NCI-H2081 treated with DMSO at 0.1 percent for 48 hours (cell line): ENCODE measurements at regions not wholly inside any gene's neighbourhood (a gene's known extent, or its start where the extent isn't known, plus 50 kb on each side); places are given as distances from the start of the nearest gene placed in this dataset.

ENCODE experiments used
- DNase-seq: peaks from one replicate; lab custom pipeline; 2025; lab: John Stamatoyannopoulos, UW

DNA sequence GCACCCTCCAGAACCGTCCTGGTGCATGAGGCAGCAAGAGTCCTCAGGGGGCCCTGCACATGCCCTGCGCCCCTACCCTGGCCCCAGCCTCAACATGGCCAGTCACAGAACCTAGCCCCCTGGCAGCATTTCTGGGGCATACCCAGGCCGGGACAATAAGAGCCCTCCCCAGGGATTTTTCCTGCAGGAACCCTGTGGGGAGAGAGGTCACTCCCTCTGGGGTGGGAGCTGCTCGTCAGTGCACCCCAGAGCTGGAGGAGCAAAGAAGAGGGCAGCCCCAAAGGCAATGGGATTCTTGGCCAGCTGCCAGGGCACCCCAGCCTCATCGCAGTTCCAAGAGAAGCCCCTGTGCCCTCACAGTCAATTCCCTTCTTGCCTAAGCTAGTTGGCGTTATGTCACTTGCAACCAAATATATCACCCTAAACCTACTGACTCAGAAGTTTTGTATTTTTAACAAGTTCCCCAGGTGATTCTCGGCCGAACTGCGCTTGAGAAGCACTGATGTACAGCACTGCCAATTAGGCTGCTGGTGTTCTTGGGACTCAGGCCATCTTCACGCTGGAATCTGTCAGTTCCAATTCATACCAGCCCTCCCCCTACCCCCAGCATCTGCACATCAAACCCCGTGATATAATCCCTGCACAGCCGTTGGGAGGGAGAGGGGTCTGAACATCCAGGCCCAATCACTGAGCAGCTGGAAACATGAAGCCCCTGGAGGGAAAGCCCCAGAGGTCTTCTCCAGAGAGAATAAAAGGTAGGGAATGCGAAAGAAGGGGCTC lies 87.5 kb upstream of the PRR20G start:
- no peak for DNase-seq

DNA sequence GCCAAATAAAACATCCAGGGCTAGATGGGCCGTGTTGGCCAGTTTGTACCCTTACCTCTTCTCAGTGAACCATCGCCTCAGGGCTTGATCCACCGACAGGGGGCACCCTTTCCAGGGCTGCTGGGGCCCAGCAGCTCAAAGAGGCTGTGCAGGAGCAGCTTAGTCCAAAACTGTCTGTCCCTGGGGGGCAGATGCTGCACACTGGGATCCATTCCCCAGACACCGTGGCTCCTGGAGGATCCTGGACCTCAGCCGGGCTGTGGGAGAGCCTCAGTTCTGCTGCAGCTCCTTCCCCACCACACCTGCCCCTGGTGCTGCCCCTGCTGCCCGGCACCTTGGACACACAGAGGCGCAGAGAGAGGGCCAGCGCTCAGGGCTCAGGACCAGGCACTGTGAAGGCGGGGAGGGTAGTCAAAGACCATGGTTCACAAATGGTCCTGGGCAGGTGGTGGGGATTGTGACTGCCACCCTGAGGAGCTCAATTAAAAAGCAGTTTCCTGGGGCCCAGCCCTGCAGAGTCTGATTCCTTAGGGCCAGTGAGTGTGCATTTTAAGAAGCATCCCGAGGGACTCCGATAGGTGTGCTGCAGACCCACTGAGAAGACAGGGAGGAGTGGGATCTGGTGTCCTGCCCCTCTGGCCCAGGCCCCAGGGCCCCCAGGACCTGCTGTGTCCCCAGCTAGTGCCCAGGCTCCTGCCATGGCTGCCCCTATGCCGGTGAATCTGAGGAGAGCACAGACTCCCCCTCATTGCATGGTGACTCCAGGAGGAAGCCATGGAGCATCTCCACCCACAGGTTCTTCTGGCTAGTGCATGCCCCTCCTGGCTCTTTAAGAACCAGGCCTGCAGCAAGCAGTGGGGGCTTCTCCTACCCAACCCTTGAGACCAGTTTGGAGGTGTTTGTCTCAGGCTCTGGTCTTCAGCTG lies 86.5 kb upstream of the PRR20G start:
- no peak for DNase-seq

DNA sequence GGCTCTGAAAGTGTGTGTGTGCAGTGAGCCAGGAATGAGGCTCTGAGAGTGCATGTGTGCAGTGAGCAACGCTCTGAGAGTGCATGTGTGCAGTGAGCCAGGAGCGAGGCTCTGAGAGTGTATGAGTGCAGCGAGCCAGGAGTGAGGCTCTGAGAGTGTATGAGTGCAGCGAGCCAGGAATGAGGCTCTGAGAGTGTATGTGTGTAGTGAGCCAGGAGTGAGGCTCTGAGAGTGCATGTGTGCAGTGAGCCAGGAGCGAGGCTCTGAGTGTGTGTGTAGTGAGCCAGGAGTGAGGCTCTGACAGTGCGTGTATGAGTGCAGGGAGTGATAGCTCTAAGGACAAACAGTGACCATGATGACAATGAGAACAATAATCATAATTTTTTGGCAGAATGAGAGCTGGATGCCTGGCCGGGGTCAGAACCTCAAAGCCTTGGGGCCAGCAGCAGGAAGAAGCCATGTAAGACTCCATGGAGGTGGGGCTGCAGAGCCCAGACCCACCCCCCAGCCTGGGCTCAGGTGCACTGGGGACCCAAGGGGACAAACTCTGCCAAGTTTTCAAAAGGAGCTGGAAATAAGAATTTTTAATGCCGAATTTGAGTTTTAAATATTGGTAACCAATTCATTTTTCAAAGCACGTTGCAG lies 85.7 kb upstream of the PRR20G start:
- DNase-seq = no peak

DNA sequence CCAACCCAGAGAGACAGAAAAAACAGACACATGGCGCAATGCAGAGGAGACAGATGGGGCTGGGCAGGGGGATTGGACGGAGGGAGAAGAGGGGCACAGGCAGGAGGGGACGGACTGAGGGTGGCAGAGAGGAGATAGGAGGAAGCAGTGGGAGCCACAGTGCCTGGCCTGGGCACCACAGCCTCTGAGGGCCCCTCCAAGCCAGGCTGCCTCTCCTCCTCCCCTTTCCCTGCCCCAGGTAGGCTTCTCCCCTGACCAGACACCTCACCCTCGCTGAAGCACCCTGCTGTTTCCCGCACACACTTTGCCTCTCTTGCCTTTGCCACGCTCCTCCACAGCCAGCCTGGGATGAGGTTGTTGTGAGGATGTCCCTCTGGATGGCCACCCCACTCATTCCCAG lies 84.0 kb upstream of the PRR20G start:
- DNase-seq = no peak

DNA sequence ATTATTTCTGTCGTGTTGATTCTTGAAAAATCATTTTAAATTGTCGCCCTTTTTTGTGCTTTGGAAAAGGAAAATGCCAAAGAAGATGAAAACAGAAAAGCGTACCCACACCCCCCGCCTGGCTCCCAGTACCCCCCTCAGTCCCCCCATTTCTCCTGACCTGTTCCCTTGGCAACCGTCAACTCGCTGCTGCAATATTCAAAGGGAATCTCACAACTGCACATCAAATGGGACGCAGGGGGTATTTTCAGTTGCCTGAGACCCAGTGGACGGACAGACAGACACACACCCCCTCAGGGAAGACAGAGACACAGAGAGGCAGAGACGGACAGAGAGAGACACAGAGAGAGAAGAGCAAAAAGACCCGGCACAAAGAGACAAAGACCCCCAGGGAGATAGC lies 83.5 kb upstream of the PRR20G start:
- DNase-seq = no peak

DNA sequence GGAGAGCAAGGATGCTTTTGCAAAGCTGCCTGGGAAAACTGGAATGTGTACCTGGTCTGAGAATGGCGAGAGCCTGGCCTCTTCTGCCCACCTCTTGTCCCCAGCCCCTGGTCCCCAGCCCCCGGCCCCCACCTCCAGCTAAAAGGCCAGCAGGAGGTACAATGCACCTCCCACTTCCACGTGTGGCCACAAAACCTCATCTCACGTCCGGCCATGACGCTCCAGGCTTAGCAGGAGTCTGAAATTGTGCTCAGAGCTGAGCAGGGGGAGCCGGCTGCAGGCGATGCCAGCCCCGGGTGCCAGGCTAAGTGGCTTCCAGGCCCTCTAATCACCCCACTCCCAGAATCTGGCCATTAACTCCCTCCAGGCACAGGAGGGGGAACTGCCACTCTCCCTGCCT lies 83.1 kb upstream of the PRR20G start:
- no peak for DNase-seq

DNA sequence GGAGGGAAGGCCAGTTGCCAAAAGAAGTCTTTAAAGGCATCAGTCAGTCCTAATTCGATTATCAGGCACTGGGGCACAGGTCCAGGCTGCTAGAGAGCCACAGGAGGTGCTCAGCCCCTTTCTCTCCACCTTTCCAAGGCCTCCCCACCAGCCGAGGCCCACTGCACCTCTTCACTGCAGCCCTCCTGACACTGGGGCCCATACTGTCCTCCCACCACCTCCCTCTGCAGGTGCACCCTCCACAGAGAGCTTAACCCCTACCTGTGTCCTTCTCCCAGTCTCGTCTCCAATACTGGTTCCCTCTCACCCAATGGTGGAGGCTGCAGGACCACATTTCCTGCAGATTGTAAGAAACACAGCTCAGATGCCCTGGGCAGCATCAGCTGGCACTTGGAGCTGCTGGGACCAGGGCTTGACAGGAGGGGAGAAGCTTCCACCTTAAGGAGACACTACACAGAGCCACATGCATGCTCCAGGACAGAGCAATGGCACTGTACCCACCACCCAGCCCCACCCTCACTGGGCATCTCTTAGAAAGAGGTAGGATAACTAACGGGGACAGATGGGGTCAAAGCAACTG lies 81.6 kb upstream of the PRR20G start:
- no peak for DNase-seq

DNA sequence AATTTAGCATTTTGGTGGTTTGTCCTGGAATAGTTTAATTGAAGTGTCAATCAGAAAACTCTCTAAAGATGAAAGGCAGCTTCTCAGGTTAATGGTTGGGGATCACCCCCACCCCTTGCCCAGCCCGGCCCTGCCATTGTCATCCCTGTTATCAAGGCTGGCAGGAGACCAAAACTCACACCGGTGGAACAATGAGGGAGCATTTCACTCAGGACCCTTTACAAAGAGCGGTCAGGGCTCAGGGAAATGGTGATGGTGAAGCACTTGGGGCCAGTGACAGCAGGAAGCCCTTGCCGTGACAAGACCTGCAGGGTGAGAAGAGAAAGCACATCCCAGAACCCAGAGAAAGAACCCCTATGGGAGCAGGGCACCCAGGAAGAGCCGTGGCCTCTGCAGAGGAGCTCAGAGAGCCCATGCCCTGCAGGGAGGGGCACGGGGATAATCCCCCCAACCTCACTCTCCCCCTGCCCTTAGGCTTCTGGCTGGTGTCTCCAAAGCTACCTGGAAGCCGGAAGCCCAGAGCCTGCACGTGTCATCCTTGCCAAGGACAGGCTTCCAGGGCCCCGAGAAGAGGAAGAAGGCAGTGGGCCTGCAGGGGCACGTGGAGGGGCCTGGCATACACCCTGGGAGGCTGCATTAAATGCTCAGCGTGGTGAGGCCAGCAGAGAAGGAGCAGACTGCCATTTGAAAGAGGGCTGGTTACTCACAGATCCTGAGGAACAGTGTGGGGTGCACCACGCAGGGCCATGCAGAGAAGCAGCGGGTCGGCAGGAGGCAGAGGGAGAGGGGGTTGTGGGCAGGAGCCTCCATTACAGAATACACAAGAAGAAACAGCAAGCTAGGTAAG lies 80.6 kb upstream of the PRR20G start:
- no peak for DNase-seq

DNA sequence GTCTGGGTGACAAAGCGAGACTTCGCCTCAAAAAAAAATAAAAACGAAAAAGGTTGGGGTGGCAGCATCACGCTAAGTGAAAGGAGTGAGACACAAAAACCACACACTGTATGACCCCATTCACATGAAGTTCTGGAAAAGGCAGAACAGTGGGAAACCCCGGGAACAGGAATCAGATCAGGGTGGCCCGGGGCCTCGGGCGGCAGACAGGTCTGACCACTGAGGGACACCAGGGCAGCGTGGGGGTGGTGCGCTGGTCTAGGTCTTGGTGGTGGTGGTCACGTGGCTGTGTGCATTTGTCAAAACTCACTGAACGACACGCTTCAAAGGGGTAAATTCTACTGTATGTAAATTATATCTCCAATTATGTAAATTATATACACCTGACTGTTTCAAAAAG lies 79.7 kb upstream of the PRR20G start:
- no peak for DNase-seq

DNA sequence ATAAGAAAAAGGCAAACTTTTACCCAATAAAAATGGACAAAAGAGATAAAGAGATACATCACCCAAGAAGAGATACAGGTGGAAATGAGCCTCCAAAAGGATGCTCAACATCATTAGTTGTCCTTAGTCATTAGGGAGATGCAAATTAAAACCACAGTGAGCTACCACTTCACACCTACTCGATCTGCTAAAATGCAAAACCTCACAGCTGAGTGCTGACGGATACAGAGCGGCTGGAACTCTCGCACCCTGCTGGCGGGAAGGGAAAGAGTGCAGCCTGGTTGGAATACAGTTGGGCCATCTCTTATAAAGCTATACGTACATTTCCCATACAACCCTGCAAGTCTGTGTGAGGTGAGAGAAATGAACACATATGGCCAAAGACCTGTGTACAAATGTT lies 78.5 kb upstream of the PRR20G start:
- no peak for DNase-seq

DNA sequence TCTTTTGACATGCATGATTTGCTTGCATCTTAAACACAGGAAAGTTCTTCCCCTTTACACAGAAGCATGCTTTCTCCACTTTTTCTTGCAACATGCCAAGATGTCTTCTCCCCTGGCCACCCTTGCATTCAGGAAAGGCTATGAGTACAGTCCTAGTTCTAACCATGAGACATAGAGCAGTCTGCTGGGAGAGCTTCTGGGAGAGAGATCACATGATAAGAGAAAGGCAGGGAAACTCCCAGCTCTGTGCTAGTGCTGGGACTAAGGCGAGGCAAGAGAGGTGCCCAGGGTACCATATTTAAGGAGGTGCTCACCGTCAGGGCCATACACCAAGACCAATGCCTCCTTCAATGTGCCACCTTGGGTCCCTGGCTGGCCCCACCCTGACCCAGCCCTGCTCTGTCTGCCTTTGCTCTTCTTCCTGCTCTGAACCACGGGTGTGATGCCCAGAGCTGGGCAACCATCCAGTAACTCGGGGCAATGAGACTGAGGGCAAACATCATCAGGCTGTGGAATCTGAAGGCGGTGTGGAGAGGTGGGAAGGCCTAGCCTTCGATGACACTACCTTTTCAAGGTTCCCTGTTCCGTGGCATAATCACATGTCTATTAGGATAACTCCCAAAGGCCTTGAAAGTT lies 77.4 kb upstream of the PRR20G start:
- DNase-seq = no peak

DNA sequence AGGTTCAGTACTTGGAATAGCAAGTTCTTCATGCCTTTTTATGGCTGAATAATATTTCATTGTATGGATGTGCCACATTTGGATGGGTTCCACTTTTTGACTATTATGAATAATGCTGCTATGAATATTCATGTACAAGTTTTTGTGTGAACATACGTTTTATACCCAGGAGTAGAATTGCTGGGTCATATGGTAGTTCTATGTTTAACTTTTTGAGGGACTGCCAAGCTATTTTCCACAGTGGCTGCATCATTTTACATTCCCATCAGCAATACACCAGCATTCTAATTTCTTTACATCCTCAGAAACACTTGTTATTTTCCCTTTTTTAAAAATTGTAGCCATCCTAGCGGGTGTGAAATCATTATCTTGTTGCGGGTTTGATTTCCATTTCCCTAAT lies 76.0 kb upstream of the PRR20G start:
- no peak for DNase-seq

DNA sequence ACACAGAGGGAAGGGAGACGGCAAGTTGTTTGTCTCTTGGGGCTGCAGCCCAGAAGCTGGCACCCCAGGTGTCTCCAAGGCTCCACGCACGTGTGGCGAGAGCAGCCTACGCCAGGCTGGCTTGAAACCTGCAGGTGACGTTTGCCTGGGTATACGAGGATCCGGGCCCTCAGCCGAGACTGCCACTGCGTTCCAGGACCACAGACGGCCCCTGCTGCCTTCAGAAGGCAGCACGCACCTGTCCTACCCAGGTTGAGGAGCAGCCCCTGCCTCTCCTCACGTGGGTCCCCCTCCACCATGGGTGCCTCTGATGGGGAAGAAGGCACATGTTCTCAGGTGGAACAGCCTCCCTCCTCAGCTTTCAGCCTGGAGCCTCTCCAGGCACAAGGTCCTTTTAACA lies 75.3 kb upstream of the PRR20G start:
- DNase-seq = no peak

DNA sequence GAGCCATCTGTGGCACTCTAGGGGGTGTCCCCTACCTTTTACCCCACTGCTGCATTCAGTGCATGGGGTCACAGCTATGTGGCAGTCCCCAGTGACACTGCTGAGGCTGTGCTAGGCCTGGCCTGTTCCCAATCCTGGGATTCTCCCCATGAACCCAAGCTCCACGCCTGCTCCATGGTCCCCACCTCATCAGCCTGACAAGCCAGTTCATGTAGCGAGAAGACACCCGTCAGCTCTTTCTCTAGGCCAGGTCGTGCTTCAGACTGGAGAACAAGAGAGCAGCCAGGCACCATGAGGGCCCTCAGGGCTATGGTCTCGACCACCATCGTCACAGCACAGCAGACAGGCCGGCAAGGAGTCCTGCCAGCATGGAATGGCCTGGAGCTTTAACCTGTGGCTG lies 72.8 kb upstream of the PRR20G start:
- DNase-seq = no peak

DNA sequence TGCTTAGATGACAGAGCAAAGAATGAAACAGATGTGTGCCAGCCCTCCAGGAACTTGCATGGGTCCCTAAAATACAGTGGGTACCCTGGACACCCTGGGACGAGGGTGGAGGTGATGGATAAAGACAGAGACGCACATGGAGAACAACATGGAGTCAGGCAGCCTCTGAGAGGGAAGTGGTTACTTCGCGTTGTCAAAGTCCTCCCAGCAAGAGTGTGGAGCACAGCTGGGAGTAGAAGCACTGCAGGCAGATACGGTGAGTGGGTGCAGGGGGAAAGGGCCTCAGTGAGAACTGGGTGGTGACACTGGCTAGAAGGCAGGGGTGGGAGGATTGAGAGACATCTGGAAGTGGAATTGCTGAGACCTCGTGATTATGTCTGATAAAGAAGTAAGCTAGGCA lies 70.8 kb upstream of the PRR20G start:
- no peak for DNase-seq

DNA sequence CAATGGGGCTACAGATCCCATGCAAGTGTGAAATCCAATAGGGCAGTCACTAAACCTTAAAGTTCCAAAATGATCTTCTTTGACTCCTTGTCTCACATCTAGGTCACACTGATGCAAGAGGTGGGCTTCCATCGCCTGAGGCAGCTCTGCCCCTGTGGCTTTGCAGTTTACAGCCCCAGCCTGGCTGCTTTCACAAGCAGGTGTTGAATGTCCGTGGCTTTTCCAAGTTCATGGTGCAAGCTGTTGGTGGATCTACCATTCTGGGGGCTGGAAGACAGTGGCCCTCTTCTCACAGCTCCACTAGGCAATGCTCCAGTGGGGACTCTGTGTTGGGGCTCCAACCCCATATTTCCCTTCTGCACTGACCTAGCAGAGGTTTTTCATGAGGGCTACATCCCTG lies 68.5 kb upstream of the PRR20G start:
- no peak for DNase-seq

DNA sequence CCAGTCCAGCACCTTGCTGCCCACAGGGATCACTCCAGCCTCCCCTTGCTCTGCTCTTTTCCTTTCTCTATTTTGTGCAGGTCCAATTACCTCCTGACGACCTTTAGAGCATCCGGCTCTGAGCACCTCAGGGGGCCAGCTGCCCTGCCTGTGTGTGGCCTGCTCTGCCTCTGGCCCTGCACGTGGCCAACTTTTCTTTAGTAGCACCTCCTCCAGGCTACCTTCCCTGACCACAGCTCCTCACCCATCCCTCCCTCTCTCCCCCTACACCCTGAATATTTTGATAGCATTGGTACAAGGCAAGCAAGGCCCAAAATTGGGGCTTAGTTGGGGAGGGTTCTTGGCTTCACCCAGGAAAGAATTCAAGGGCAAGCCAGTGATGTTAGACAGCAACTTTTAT lies 66.9 kb upstream of the PRR20G start:
- no peak for DNase-seq

DNA sequence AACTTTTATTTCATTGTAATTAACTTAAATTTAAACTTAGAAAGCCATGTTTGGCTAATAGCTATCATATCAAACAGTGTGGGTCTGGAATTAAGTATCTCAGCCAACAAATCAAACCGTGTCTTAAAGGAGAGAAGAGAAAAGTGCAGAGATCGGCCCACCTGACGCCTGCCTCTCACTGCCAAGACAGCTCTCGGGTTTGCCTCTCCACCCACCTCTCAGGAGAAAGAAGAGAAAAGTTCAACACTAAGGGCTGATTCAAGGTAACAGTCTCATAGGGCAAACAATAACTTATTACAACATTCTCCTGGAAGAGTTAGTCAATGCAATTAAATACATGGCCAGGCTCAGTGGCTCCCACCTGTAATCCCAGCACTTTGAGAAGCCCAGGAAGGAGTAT lies 64.8 kb upstream of the PRR20G start:
- no peak for DNase-seq

DNA sequence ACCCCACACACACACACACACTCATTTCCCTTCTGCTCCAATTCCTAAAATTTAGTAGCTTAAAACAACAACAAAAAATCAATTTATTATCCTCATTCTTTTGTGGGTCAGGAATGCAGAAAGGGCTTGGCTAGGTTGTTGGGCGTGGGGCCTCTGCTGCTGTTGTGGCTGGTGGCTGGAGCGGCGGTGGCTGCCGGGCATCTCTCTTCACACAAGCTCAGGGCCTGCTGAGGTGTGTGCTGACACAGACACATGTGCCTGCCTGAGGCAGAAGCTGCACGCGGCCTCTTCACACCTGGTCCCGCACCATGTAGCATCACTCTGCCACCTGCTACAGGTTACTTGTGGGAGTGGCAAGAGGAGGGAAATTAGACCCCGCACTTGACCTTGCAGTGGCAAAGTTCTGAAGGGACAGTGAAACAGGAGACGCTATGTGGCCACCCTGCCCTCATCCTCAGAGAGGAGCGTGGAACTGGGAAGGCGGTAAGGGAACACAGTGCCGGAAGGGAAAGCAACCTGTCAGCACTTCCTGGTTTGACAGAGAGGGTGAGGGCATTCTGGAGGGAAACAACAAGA lies 64.0 kb upstream of the PRR20G start:
- DNase-seq = no peak

DNA sequence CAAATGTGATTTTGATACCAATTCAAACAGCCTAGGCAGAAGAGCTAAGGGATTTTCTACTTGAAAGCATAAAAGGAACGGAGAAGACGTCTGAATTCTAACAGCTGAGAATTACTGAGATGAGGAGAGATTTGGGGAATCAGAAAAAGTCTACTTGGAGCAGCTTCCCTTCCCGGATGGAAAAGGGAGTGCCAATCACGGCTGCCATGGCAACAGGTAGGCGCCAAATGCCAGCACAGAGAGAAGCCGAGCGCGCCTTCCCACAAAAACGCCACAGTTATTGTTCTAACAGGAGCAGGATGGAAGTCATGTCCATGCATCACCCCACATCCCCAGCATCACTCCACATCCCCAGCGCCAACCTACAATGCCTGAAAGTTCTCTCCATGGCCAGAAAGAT lies 63.5 kb upstream of the PRR20G start:
- no peak for DNase-seq
